Activated CD4-positive, CD25-positive, alpha-beta regulatory T cell treated with anti-CD3 and anti-CD28 coated beads, Interleukin-2, amount 50 U/mL, for 72 hours (primary cell): ENCODE measurements at regions not wholly inside any gene's neighbourhood (a gene's known extent, or its start where the extent isn't known, plus 50 kb on each side); places are given as distances from the start of the nearest gene placed in this dataset.
"Not testable (repeated sequence)": the region's sequence is repeated elsewhere in the genome, so short reads cannot be mapped to it uniquely, and the experiment has no call there.

Source experiments
- DNase-seq: peaks from one replicate; pipeline ENCODE4 v3.0.0; 2021

DNA sequence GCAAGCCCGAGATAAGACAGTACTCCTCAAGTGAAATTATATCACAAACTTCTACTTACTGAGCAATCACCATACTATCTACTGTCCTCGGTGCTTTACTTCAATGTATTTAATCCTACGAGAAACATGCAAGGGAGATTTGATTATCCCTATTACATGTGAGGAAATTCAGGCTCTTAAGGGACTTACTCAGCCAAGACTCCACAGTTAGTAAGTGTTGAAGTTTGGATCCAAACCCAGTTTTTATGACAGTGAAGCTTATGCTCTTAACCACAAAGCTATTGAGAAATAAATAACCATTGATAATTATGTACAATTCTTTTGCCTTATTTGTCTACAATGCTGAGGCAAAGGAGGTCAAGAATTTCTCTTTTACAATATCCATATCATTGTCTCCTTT, 672.9 kb upstream of the ACVR2A start:
- DNase-seq, result no peak

GRCh38 chr2:147170932-147171331, 673.9 kb upstream of the ACVR2A start:
- DNase-seq, result no peak

DNA sequence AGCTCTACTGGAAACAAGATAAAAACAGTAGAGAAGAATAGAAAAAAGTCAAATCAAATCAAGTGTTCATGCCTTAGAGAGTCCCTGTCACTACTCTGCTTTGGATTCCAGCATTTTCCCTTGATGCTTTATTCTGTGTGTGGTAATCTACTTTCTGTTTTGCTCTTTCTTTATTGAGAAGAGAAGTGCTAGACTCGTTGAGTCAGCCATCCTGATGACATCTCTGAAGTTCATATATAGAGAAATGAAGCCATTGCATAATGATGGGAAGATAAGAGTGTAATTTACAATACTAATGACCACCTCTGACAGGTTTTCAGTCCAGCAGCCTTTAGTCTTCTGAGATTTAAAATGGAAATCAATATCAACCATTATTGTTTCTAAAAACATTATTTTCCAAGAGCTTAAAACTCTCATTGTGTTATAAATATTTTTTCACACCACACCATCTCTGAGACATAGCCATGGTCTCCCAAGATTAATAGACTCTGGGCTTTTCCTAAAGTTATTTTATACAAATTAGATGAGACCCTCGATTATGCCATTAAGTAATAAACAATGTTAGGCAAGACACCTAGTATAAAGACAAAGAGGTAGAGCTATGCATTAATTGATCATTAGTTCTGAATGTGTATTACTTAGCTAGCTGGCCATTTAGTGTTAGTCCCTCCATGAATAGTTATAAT, 679.0 kb upstream of the ACVR2A start:
- no peak for DNase-seq

DNA sequence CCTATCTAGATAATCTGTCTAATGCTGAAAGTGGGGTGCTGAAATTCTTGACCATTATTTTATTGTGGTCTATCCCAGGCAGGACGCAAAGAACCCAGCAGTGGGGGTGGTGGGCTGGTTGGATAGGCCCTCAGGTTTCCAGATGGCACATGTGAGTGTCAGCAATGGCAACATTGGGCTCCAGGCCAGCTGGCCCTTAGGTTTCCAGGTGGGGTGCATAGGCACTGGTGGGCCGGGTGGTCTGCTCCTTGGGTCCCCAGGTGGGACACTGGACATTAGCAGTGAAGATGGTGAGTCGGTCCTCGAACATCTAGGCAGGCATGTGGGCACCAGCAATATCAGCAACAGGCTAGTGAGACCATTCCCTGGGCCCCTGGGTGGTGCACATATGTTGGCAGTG, 680.3 kb upstream of the ACVR2A start:
- no peak for DNase-seq

DNA sequence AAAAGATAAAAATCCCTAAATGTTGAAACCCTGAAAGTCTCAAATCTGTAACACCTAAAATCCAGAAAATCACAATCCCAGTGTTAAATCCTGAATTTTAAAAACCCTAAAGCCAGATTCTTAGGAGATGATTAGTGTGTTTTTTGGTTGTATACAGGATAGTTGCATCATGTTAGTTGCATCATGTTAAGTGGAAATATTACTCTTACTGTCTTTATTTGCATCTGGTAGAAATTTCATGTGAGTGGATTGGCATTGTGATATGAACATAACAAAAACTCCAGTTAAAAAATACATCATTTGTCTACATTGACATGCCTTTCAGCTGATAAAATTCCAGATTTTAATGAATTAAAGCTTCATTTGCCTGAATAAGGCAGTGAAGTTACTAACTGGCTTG, 683.1 kb upstream of the ACVR2A start:
- no peak for DNase-seq

DNA sequence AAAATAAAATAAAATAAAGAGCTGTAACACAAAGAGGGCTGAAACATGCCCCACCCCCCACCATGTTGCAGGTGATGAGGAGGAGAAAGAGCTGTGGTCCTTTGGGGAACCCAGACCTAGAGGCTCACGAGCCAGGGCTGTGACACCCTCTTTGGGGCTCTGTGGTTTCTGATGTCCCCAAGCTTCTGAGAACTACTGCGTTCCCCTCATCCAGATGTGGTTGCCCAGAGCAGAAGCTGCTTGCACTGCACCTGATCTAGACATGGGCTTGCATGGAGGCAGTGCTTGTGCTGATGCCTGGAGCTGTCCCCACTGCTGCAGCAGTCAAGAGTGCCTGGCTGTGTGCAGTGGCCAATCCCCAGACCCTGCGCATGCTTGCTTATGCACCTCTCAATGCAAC, 687.9 kb upstream of the ACVR2A start:
- DNase-seq, result no peak

DNA sequence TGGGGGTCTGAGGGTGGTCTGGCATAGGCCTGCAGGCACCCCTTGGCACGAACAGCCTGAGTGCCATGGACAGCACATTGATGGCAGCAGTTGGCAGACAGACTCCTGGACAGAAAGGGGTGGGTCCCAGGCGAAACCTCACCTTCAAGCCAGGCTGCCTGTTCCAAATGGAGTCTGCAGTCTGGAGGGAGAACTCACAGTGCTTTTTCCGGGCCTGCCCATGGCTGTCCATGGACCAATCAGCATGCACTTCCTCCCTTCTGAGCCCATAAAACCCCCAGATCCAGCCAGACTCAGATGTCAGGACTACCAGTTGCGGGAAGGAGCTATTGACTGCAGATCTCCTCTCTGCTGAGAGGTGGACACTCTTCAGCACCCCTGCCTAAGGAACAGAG, 694.6 kb upstream of the ACVR2A start:
- no peak for DNase-seq

GRCh38 chr2:147149575-147150240, 695.1 kb upstream of the ACVR2A start:
- no peak for DNase-seq

DNA sequence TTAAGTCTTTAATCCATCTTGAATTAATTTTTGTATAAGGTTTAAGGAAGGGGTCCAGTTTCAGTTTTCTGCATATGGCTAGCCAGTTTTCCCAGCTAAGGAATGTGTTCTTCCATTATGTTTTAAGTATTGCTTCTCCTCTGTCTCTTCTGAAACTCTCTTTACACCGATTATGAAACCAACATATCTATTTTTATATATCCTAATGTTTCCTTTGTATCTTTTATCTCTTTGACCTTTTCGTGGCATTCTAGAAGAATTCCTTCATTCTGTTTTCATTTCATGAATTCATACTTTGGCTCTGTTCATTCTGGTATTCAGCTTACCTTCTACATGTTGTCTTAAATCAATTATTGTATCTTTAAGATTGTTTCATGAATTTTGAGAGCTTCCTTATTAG, 697.0 kb upstream of the ACVR2A start:
- DNase-seq, result no peak

- no peak for DNase-seq
Measured at GRCh38 chr2:147141930-147142329, 702.9 kb upstream of the ACVR2A start.

- not testable (repeated sequence) for DNase-seq
Measured at GRCh38 chr2:147139732-147140131, 705.1 kb upstream of the ACVR2A start.

GRCh38 chr2:147137711-147138110, 707.1 kb upstream of the ACVR2A start:
- DNase-seq, result no peak

DNA sequence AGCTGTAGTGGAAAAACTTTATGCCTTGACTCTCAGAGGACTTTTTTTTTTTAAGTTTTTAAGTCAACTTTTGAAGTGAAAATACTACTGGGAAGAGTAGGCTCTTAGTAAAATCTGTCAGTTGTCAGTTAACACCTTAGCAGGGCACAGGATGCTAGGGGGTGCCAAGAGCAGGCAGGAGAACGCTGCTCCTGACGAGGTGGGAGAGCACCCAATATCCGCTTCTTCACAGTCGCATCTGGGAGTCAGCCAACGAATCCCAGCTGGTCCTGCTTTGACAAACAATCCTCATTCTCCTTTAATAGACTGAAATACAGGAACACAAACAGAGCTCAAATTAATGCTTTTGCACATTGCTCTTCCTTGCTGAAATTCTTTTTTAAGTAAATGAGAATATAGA, 709.5 kb upstream of the ACVR2A start:
- DNase-seq, result no peak

- DNase-seq, result no peak
Measured at GRCh38 chr2:147133286-147133908, 711.4 kb upstream of the ACVR2A start.

DNA sequence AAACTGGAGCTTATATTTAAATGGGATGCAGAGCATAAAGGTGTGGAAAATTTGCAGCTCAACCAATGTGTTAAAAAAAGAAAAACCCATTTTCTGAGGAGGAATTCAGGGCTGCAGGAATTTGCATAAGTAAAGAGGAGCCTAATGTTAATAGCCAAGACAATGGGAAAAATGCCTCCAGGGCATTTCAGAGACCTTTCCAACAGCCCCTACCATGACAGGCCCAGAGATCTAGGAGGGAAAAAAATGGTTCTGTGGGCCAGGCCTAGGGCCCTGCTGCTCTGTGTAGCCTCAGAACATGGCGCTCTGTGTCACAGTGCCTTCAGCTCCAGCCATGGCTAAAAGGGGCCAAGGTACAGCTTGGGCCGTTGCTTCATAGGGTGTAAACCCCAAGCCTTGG, 719.7 kb upstream of the ACVR2A start:
- no peak for DNase-seq

DNA sequence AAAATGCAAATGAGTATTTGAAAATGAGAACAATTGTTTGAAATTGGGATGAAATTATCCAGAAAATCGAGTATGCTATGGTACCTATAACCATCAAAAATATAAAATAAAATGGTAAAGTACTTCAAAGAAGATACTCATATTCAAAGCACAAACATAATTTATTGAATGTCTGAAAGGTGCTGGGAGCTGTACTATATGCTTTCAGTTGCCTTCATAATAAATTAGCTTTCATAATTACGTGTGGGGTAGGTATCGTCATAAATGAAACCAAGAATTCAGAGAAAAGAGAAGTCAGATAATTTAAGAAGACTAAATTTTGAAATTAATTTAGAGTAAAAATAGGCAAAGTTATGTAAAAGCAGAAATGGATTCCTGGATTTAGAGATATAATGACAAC, 721.9 kb upstream of the ACVR2A start:
- no peak for DNase-seq

DNA sequence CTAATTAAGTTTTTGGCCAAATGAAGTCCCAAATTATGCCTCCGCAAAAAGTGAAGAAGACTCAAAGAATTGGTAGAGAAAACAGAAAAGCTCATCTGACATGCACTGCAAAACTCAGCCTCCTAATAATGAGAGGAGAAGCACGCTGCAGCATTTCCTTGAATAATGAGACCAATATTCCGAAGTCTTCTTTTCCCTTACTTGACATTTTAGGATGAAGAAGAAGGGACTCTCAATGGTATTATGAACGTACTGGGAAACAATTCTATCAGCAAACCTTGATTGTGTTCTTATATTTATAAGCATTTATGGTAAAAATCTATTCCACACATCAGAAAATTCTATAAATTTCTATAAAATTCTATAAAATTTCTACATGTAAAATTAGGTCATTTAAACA, 733.9 kb upstream of the ACVR2A start:
- no peak for DNase-seq

- no peak for DNase-seq
Measured at GRCh38 chr2:147110317-147110716, 734.5 kb upstream of the ACVR2A start.

- DNase-seq, result no peak
Measured at GRCh38 chr2:147109291-147109690, 735.5 kb upstream of the ACVR2A start.

DNA sequence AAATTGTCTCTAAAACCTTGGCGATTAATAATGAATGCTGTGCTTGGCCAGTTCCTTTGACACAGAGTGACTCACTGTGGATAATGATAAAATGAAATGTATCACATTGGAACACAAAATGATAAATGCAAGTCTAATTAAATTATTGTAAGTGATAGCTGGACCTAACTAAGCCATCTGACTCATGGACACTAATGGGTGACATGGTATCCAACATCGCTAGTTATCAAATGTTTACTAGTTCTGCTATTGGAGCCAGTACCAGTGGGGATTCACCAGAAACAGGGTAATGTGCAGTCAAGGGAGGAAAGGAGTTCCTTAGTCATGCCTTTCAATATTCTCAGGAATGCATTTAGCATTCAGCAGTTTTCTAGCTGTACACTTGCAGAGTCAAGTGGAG, 736.3 kb upstream of the ACVR2A start:
- DNase-seq, result no peak

- DNase-seq, result no peak
Measured at GRCh38 chr2:147101941-147102790, 742.7 kb upstream of the ACVR2A start.

DNA sequence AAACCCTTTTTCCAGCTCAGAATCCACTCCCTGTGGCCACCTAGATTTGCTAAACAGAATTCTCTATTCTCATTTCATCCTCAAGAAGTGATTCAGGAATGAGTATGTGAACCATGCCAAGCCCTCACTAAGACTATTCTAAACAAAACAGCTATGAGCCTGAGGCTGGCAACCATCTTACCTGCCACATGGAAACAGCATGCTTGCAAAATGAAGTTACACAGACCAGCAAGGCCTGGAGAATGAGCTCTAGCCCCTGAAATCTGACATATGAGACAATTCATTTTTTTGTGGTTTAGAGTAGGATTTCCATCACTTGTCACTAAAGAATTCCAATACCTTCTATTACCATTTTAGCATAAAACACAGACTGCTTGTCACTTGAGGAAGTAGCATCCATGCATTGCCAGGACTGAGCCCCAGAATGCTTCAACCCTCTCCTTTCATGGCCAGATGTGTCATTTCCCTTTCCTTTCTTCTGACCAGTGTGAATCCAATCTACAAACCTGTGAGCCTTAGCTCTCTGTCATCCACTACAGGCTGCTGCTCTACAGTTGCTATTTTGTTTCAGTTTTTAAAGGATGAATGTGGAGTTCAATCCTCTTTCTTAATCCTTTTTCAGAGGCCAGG, 744.3 kb upstream of the ACVR2A start:
- no peak for DNase-seq

GRCh38 chr2:147099845-147100244, 745.0 kb upstream of the ACVR2A start:
- no peak for DNase-seq
